IMR-90 (cell line): ENCODE measurements at regions not wholly inside any gene's neighbourhood (a gene's known extent, or its start where the extent isn't known, plus 50 kb on each side); places are given as distances from the start of the nearest gene placed in this dataset.

Source experiments
- ATAC-seq: fragments of 200-7000 bp; cut with Tn5 transposase; 2 replicates; pipeline ENCODE4 v1.9.1; 2020; ENCODE audit warnings: low read depth, mild to moderate bottlenecking, moderate library complexity
- BruUV-seq: library from RNA; stranded (reverse); fragments of 400-500 nt; replicated peaks from 2 replicates; lab custom pipeline; 2021; lab: Mats Ljungman, UMichigan
- CTCF ChIA-PET: fragments of 300-600 bp; formaldehyde crosslinking; extraction: SDS; loops from one replicate; lab custom pipeline; 2021; ENCODE audit warnings: antibody characterized with exemption; lab: Yijun Ruan, JAX
- POLR2A ChIA-PET: fragments of 300-600 bp; sonication (Branson Sonifier 250); formaldehyde crosslinking; loops from one replicate; lab custom pipeline; 2022; ENCODE audit warnings: antibody characterized with exemption; ENCODE audit not compliant: unreplicated experiment; lab: Charles Lee
- DNase-seq: peaks from one replicate; pipeline ENCODE4 v3.0.0; 2013
- H2AFZ ChIP-seq: replicated peaks from 2 replicates; pipeline ENCODE3; 2013; ENCODE audit warnings: low read length, mild to moderate bottlenecking; ENCODE audit not compliant: poor library complexity
- H2AK5ac ChIP-seq: 2 replicates; pipeline ENCODE4 v1.6.1; 2013; ENCODE audit warnings: low read depth, low read length, inconsistent platforms
- H2AK9ac ChIP-seq: replicated peaks from 2 replicates; pipeline ENCODE3; 2013; ENCODE audit warnings: mild to moderate bottlenecking, low read depth, low read length, moderate library complexity; ENCODE audit not compliant: poor library complexity
- H2BK120ac ChIP-seq: 2 replicates; pipeline ENCODE4 v1.6.1; 2013; ENCODE audit warnings: low read depth, low read length, inconsistent platforms
- H2BK15ac ChIP-seq: 3 replicates; pipeline ENCODE4 v1.6.1; 2013; ENCODE audit warnings: low read depth, low read length, inconsistent platforms
- H2BK20ac ChIP-seq: 2 replicates; pipeline ENCODE4 v1.6.1; 2013; ENCODE audit warnings: low read depth, mild to moderate bottlenecking, inconsistent platforms, low read length, moderate library complexity
- H2BK5ac ChIP-seq: 2 replicates; pipeline ENCODE4 v1.6.1; 2013; ENCODE audit warnings: mild to moderate bottlenecking, low read depth, low read length, inconsistent platforms; ENCODE audit not compliant: poor library complexity, severe bottlenecking
- H3K14ac ChIP-seq: replicated peaks from 2 replicates; pipeline ENCODE4 v1.6.1; 2013; ENCODE audit warnings: low read depth, low read length, inconsistent platforms
- H3K18ac ChIP-seq: 2 replicates; pipeline ENCODE4 v1.6.1; 2013; ENCODE audit warnings: low read depth, low read length, control low read depth
- H3K23ac ChIP-seq: 2 replicates; pipeline ENCODE4 v1.6.1; 2013; ENCODE audit warnings: low read depth, low read length, inconsistent platforms
- H3K27ac ChIP-seq: 2 replicates; pipeline ENCODE4 v1.5.1; 2013; ENCODE audit warnings: mild to moderate bottlenecking, control low read depth, low read length; ENCODE audit not compliant: insufficient read depth
- H3K27me3 ChIP-seq: 2 replicates; pipeline ENCODE4 v1.6.1; 2013; ENCODE audit warnings: low read length; ENCODE audit not compliant: control insufficient read depth, insufficient read depth
- H3K36me3 ChIP-seq: 2 replicates; pipeline ENCODE4 v1.6.1; 2013; ENCODE audit warnings: low read length, mixed read lengths; ENCODE audit not compliant: control insufficient read depth, insufficient read depth
- H3K4ac ChIP-seq: 2 replicates; pipeline ENCODE4 v1.6.1; 2013; ENCODE audit warnings: low read depth, low read length, inconsistent platforms
- H3K4me1 ChIP-seq: 2 replicates; pipeline ENCODE4 v1.6.1; 2013; ENCODE audit warnings: low read length, mixed read lengths; ENCODE audit not compliant: control insufficient read depth, insufficient read depth
- H3K4me2 ChIP-seq: 2 replicates; pipeline ENCODE4 v1.6.1; 2013; ENCODE audit warnings: low read depth, mild to moderate bottlenecking, control low read depth, low read length, moderate library complexity
- H3K4me3 ChIP-seq: 2 replicates; pipeline ENCODE4 v1.5.1; 2013; ENCODE audit warnings: low read depth, mild to moderate bottlenecking, control low read depth, low read length, moderate library complexity; ENCODE audit not compliant: insufficient read depth
- H3K56ac ChIP-seq: 2 replicates; pipeline ENCODE4 v1.6.1; 2013; ENCODE audit warnings: low read length, inconsistent platforms; ENCODE audit not compliant: insufficient read depth; ENCODE audit errors: extremely low read depth
- H3K79me1 ChIP-seq, 2 experiments: 2 replicates each; pipeline ENCODE4 v1.6.1; 2013; ENCODE audit warnings: low read length in 2 of 2, inconsistent platforms in 1 of 2, low read depth in 1 of 2
- H3K9ac ChIP-seq: 2 replicates; pipeline ENCODE4 v1.6.1; 2013; ENCODE audit warnings: low read depth, low read length, control low read depth
- H3K9me1 ChIP-seq: 2 replicates; pipeline ENCODE4 v1.6.1; 2013; ENCODE audit warnings: low read length, inconsistent platforms; ENCODE audit not compliant: insufficient read depth
- H3K9me3 ChIP-seq: 2 replicates; pipeline ENCODE4 v1.6.1; 2013; ENCODE audit warnings: low read length; ENCODE audit not compliant: control insufficient read depth, insufficient read depth
- H4K20me1 ChIP-seq: 2 replicates; pipeline ENCODE4 v1.6.1; 2013; ENCODE audit warnings: low read length, inconsistent platforms; ENCODE audit not compliant: insufficient read depth
- H4K5ac ChIP-seq: 2 replicates; pipeline ENCODE4 v1.6.1; 2013; ENCODE audit warnings: mild to moderate bottlenecking, low read depth, low read length, control low read depth
- H4K8ac ChIP-seq, 2 experiments: 2 replicates each; pipeline ENCODE4 v1.6.1; 2013; ENCODE audit warnings: low read depth in 2 of 2, low read length in 2 of 2, control low read depth in 1 of 2, inconsistent platforms in 1 of 2
- H4K91ac ChIP-seq: 2 replicates; pipeline ENCODE4 v1.6.1; 2013; ENCODE audit warnings: low read depth, low read length, inconsistent platforms; ENCODE audit not compliant: insufficient read depth
- MAFK ChIP-seq: IDR thresholded peaks from 2 replicates; pipeline ENCODE4 v1.6.1; 2012; ENCODE audit warnings: low read depth, low read length, improper control_type of control experiment
- MAZ ChIP-seq: IDR thresholded peaks from 2 replicates; pipeline ENCODE4 v1.6.1; 2012; ENCODE audit warnings: low read depth, mild to moderate bottlenecking, low read length, improper control_type of control experiment, moderate library complexity, borderline replicate concordance
- MXI1 ChIP-seq: IDR thresholded peaks from 2 replicates; pipeline ENCODE4 v1.6.1; 2012; ENCODE audit warnings: low read depth, mild to moderate bottlenecking, low read length, moderate library complexity, borderline replicate concordance
- POLR2A ChIP-seq: IDR thresholded peaks from 2 replicates; pipeline ENCODE4 v1.6.1; 2012; ENCODE audit warnings: mild to moderate bottlenecking, low read depth, low read length
- RAD21 ChIP-seq: IDR thresholded peaks from 2 replicates; pipeline ENCODE4 v1.6.1; 2012; ENCODE audit warnings: low read length, improper control_type of control experiment
- RCOR1 ChIP-seq: IDR thresholded peaks from 2 replicates; pipeline ENCODE4 v1.6.1; 2012; ENCODE audit warnings: mild to moderate bottlenecking, low read length, improper control_type of control experiment; ENCODE audit not compliant: insufficient replicate concordance
- RFX5 ChIP-seq: IDR thresholded peaks from 2 replicates; pipeline ENCODE4 v1.8.0; 2012; ENCODE audit warnings: low read depth, mild to moderate bottlenecking, low read length, moderate library complexity
- WGBS, 2 experiments: methylation state at CpG; one replicate each; pipeline versions ENCODE4 v1.1.5 to v1.1.7; 2013; ENCODE audit warnings: missing lambda C conversion rate in 2 of 2; ENCODE audit not compliant: insufficient read length in 1 of 2; ENCODE audit errors: extremely low coverage in 2 of 2; 5-methylcytosine and 5-hydroxymethylcytosine counted together
- dilution Hi-C: fragments of 300-500 bp; cut with HindIII; formaldehyde crosslinking; loops from one replicate; pipeline ENCODE4 v1.14.3; 2018; ENCODE audit warnings: low sequenced_read_pairs; ENCODE audit not compliant: unreplicated experiment
- in situ Hi-C: fragments of 300-500 bp; cut with MboI; formaldehyde crosslinking; loops from 3 replicates; pipeline ENCODE4 v1.14.3; 2019; ENCODE audit warnings: low sequenced_read_pairs, inconsistent platforms, mixed read lengths
- intact Hi-C: fragments of 100-400 bp; cut with micrococcal nuclease; formaldehyde crosslinking; loops from 2 replicates; pipeline ENCODE4 v1.10.0; 2022

DNA sequence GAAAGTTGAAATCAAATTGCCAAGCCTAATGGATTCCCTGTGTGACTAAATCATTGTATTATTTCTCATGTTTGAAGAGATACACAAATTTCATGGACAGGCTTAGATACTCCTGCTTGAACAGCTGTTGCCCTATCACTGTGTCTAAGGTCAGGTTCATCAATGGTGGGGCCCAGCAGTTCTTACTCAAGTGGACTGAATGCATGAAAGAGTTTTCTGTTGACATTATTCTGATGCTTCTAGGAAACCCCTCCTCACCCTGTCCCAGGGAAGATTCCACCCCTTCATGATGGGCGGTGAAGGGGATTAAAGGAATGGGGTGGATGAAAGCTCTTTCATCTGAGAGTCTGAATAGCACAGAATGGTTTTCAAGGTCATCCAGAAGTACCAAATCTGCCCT, 148.8 kb downstream of the INO80D start:
- DNase-seq (no peak), ATAC-seq (no peak)
- no peak overlapping the region for H3K4me2 ChIP-seq
- no CpG with 5 or more reads among the region's 1 CpG for WGBS, 2 experiments
- H4K8ac ChIP-seq: no peak overlapping the region
- H2BK20ac ChIP-seq: no peak overlapping the region
- no peak overlapping the region for H2AFZ ChIP-seq
- no peak overlapping the region for H3K18ac ChIP-seq
- H3K9me3 ChIP-seq: no peaks in the 10 kb centered on the region
- no peaks in the 10 kb centered on the region for H3K9me1 ChIP-seq
- BruUV-seq: no TSS peak
- H3K27ac ChIP-seq: no peak overlapping the region
- H3K36me3 ChIP-seq: no peaks in the 10 kb centered on the region
- H3K4me1 ChIP-seq: no peaks in the 10 kb centered on the region
- H4K20me1 ChIP-seq: no peaks in the 10 kb centered on the region
- no peak overlapping the region for H3K23ac ChIP-seq
- no peak overlapping the region for H2BK120ac ChIP-seq
- H2BK5ac ChIP-seq: no peak overlapping the region
- no peak overlapping the region for H3K9ac ChIP-seq
- no peak overlapping the region for H4K91ac ChIP-seq
- ChIA-PET POLR2A (no interaction called here), CTCF (interaction anchor here (1.1 kb wide), 1 partner anchor 11 kb away, joined by 3 read pairs; no protein-coding TSS in a partner anchor)
- TF ChIP-seq RAD21 (no peak), MXI1 (no peak), RFX5 (no peak), POLR2A (no peak), RCOR1 (no peak), MAZ (no peak), MAFK (no peak)
- dilution Hi-C loops (no loop called here), intact Hi-C loops (no loop called here), in situ Hi-C loops (no loop called here)
- no peak overlapping the region for H2AK5ac ChIP-seq
- no peak overlapping the region for H3K4me3 ChIP-seq
- no peak overlapping the region for H3K4ac ChIP-seq
- no peak overlapping the region for H2BK15ac ChIP-seq
- H3K14ac ChIP-seq: no peak overlapping the region
- peaks cover 7% of the 10 kb centered on the region for H3K27me3 ChIP-seq
- no peak overlapping the region for H2AK9ac ChIP-seq
- no peak overlapping the region for H4K5ac ChIP-seq
- H3K56ac ChIP-seq: no peak overlapping the region
- H3K79me1 ChIP-seq: no peaks in the 10 kb centered on the region
